KBM-7 (cell line): ENCODE measurements at regions not wholly inside any gene's neighbourhood (a gene's known extent, or its start where the extent isn't known, plus 50 kb on each side); places are given as distances from the start of the nearest gene placed in this dataset.
"Not testable (repeated sequence)": the region's sequence is repeated elsewhere in the genome, so short reads cannot be mapped to it uniquely, and the experiment has no call there.

Source experiments
- DNase-seq: peaks from one replicate; pipeline ENCODE4 v3.0.0-alpha.2; 2015
- in situ Hi-C: fragments of 300-500 bp; cut with MboI; formaldehyde crosslinking; loops from 2 replicates; pipeline ENCODE4 v1.14.3; 2020; ENCODE audit warnings: low sequenced_read_pairs, low pct_unique_long_range_greater_than_20kb, mixed read lengths

- in situ Hi-C loops: not testable (repeated sequence)
- peak; percentile 32 for DNase-seq
Measured at GRCh38 chr22:15772337-15772736, 82.5 kb downstream of the POTEH start.

GRCh38 chr22:15775118-15775517, 85.3 kb downstream of the POTEH start:
- DNase-seq, in situ Hi-C loops: not testable (repeated sequence)

- DNase-seq, in situ Hi-C loops: not testable (repeated sequence)
Measured at GRCh38 chr22:15775670-15776669, 86.1 kb downstream of the POTEH start.

- in situ Hi-C loops, DNase-seq: not testable (repeated sequence)
Measured at GRCh38 chr22:15776727-15777126, 86.9 kb downstream of the POTEH start.

GRCh38 chr22:15777150-15777549, 87.3 kb downstream of the POTEH start:
- DNase-seq, in situ Hi-C loops: not testable (repeated sequence)

GRCh38 chr22:15777557-15777956, 87.7 kb downstream of the POTEH start:
- DNase-seq, in situ Hi-C loops: not testable (repeated sequence)

- DNase-seq, in situ Hi-C loops: not testable (repeated sequence)
Measured at GRCh38 chr22:15778366-15778765, 88.5 kb downstream of the POTEH start.

GRCh38 chr22:15781652-15782051, 91.8 kb downstream of the POTEH start:
- in situ Hi-C loops, DNase-seq: not testable (repeated sequence)

- DNase-seq, in situ Hi-C loops: not testable (repeated sequence)
Measured at GRCh38 chr22:15782933-15783332, 93.1 kb downstream of the POTEH start.

- in situ Hi-C loops, DNase-seq: not testable (repeated sequence)
Measured at GRCh38 chr22:15784383-15785085, 94.7 kb downstream of the POTEH start.

GRCh38 chr22:15786942-15787733, 97.3 kb downstream of the POTEH start:
- in situ Hi-C loops, DNase-seq: not testable (repeated sequence)

- in situ Hi-C loops, DNase-seq: not testable (repeated sequence)
Measured at GRCh38 chr22:15791557-15791956, 101.7 kb downstream of the POTEH start.

- DNase-seq, in situ Hi-C loops: not testable (repeated sequence)
Measured at GRCh38 chr22:15799935-15800334, 110.1 kb downstream of the POTEH start.

GRCh38 chr22:15811141-15811540, 121.3 kb downstream of the POTEH start:
- in situ Hi-C loops, DNase-seq: not testable (repeated sequence)

- in situ Hi-C loops, DNase-seq: not testable (repeated sequence)
Measured at GRCh38 chr22:15815783-15816182, 126.0 kb downstream of the POTEH start.

GRCh38 chr22:15816470-15816869, 126.6 kb downstream of the POTEH start:
- in situ Hi-C loops, DNase-seq: not testable (repeated sequence)

- DNase-seq, in situ Hi-C loops: not testable (repeated sequence)
Measured at GRCh38 chr22:15817264-15817663, 127.4 kb downstream of the POTEH start.

- in situ Hi-C loops, DNase-seq: not testable (repeated sequence)
Measured at GRCh38 chr22:15819886-15820285, 130.1 kb downstream of the POTEH start.

GRCh38 chr22:15821088-15821487, 131.3 kb downstream of the POTEH start:
- in situ Hi-C loops, DNase-seq: not testable (repeated sequence)
